ENCODE measurements at regions not wholly inside any gene's neighbourhood (a gene's known extent, or its start where the extent isn't known, plus 50 kb on each side); places are given as distances from the start of the nearest gene placed in this dataset.

DNA sequence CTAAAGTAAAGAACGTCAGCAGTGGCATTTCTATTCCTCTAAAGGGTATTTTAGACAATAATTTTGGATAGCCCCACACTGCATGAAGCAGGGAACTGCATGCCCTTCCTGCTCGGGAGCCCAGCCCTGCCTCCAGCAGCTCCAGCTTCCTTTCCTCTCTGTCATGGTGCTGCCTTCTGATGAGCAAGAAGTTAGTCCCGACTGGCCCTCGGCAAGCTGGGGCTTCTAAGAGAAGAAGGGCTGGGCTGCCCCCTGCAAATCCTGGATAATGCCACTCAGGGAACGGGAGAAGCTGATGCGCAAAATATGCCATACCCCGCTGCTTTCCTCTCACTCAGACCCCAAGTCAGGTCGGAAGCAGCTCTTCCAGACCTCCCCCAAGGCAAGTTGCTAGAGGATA, 296.4 kb downstream of the ETS1 start:
- Histone ChIP-seq H3K9me3 (no peaks in the 10 kb centered on the region), H3K4me1 (no peaks in the 10 kb centered on the region), H3K4me3 (no peak overlapping the region), H3K27ac (no peak overlapping the region), H3K4me2 (no peak overlapping the region)
- 85% methylated on average over 8 of the region's 8 CpGs for WGBS (ENCODE audit: missing lambda C conversion rate)
- FAIRE-seq (no peak), DNase-seq (ENCODE audit: low read depth in 1 of 2, low spot score in 1 of 2) (no peak), ATAC-seq (no peak)
- TF ChIP-seq, protein P1, sequence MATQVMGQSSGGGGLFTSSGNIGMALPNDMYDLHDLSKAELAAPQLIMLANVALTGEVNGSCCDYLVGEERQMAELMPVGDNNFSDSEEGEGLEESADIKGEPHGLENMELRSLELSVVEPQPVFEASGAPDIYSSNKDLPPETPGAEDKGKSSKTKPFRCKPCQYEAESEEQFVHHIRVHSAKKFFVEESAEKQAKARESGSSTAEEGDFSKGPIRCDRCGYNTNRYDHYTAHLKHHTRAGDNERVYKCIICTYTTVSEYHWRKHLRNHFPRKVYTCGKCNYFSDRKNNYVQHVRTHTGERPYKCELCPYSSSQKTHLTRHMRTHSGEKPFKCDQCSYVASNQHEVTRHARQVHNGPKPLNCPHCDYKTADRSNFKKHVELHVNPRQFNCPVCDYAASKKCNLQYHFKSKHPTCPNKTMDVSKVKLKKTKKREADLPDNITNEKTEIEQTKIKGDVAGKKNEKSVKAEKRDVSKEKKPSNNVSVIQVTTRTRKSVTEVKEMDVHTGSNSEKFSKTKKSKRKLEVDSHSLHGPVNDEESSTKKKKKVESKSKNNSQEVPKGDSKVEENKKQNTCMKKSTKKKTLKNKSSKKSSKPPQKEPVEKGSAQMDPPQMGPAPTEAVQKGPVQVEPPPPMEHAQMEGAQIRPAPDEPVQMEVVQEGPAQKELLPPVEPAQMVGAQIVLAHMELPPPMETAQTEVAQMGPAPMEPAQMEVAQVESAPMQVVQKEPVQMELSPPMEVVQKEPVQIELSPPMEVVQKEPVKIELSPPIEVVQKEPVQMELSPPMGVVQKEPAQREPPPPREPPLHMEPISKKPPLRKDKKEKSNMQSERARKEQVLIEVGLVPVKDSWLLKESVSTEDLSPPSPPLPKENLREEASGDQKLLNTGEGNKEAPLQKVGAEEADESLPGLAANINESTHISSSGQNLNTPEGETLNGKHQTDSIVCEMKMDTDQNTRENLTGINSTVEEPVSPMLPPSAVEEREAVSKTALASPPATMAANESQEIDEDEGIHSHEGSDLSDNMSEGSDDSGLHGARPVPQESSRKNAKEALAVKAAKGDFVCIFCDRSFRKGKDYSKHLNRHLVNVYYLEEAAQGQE (IDR thresholded peaks at IDR 0.05): no peak
- TF ChIP-seq JUNB (IDR thresholded peaks at IDR 0.05) (no peak), CHD4 (IDR thresholded peaks at IDR 0.05; ENCODE audit: borderline replicate concordance) (no peak), MAZ (IDR thresholded peaks at IDR 0.05; ENCODE audit: borderline replicate concordance, low read depth, low read length) (no peak), MYC (IDR thresholded peaks at IDR 0.05; ENCODE audit: borderline replicate concordance, low read length) (no peak), EP300 (IDR thresholded peaks at IDR 0.05) (no peak), CEBPB (IDR thresholded peaks at IDR 0.05) (no peak), HOXB5 (CRISPR knock-in tag; IDR thresholded peaks at IDR 0.05) (no peak)
- TF ChIP-seq, protein P2, sequence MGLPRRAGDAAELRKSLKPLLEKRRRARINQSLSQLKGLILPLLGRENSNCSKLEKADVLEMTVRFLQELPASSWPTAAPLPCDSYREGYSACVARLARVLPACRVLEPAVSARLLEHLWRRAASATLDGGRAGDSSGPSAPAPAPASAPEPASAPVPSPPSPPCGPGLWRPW (IDR thresholded peaks at IDR 0.05): no peak
- TF ChIP-seq, protein P3, sequence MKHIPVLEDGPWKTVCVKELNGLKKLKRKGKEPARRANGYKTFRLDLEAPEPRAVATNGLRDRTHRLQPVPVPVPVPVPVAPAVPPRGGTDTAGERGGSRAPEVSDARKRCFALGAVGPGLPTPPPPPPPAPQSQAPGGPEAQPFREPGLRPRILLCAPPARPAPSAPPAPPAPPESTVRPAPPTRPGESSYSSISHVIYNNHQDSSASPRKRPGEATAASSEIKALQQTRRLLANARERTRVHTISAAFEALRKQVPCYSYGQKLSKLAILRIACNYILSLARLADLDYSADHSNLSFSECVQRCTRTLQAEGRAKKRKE (CRISPR knock-in tag; IDR thresholded peaks at IDR 0.05; ENCODE audit: low read depth): no peak
- TF ChIP-seq, protein P4, sequence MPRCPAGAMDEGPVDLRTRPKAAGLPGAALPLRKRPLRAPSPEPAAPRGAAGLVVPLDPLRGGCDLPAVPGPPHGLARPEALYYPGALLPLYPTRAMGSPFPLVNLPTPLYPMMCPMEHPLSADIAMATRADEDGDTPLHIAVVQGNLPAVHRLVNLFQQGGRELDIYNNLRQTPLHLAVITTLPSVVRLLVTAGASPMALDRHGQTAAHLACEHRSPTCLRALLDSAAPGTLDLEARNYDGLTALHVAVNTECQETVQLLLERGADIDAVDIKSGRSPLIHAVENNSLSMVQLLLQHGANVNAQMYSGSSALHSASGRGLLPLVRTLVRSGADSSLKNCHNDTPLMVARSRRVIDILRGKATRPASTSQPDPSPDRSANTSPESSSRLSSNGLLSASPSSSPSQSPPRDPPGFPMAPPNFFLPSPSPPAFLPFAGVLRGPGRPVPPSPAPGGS (IDR thresholded peaks at IDR 0.05): no peak
- TF ChIP-seq, protein P5, sequence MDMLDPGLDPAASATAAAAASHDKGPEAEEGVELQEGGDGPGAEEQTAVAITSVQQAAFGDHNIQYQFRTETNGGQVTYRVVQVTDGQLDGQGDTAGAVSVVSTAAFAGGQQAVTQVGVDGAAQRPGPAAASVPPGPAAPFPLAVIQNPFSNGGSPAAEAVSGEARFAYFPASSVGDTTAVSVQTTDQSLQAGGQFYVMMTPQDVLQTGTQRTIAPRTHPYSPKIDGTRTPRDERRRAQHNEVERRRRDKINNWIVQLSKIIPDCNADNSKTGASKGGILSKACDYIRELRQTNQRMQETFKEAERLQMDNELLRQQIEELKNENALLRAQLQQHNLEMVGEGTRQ (IDR thresholded peaks at IDR 0.05): no peak
- POLR2A ChIA-PET: no interaction called here
- CTCF ChIA-PET: interaction anchor here (0.6 to 4.4 kb wide), 26 partner anchors 9 to 540 kb away, joined by 3 to 58 read pairs (median 4); no protein-coding TSS in a partner anchor

DNA sequence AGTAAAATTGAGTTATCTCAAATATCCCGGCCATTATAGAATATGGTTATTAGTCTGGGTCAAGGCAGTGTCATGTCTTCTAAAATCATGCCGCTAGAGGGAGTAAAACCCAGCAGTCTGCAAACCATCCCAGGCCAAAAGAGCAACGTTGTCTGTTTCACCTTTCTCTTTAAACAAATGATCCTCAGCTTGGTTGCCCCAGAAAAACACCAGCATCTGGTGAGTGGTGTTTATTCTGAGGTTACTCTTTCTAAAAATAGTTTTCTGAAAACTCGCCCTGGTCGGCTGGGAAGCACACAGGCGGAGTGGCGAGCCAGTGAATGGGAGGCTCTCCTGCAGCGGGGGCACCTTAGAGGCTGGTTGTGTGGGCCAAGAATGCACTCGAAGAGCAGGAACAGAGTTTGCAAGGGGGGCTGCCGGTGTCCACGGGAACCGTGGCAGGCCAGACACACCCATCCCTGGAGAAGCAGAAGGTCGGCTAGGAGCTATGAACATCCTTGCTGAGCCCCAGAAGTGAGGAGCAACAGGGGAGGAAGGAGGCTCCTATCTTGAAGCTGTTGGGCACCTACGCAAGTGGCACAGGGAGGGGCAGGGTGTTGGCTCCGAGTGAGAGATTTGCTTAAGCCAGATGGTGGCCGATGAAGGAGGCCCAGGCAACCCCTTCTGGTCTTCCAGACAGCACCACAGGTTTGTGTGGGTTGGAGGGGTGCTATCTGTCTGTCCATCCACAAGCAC, 297.1 kb downstream of the ETS1 start:
- Histone ChIP-seq H3K9me3 (no peaks in the 10 kb centered on the region), H3K4me3 (no peak overlapping the region), H3K4me1 (no peaks in the 10 kb centered on the region), H3K4me2 (no peak overlapping the region), H3K27ac (peak overlapping the region; percentile 24 to 50; a peak in 3 of 6 replicates)
- TF ChIP-seq SMC3 (IDR thresholded peaks at IDR 0.05) (peak; percentile 86), HEYL (CRISPR knock-in tag; IDR thresholded peaks at IDR 0.05) (no peak), RAD21 (conservative IDR thresholded peaks at IDR 0.05 in 1 of 2, IDR thresholded peaks at IDR 0.05 in 1 of 2) (peak; percentile 87)
- TF ChIP-seq, protein P6, sequence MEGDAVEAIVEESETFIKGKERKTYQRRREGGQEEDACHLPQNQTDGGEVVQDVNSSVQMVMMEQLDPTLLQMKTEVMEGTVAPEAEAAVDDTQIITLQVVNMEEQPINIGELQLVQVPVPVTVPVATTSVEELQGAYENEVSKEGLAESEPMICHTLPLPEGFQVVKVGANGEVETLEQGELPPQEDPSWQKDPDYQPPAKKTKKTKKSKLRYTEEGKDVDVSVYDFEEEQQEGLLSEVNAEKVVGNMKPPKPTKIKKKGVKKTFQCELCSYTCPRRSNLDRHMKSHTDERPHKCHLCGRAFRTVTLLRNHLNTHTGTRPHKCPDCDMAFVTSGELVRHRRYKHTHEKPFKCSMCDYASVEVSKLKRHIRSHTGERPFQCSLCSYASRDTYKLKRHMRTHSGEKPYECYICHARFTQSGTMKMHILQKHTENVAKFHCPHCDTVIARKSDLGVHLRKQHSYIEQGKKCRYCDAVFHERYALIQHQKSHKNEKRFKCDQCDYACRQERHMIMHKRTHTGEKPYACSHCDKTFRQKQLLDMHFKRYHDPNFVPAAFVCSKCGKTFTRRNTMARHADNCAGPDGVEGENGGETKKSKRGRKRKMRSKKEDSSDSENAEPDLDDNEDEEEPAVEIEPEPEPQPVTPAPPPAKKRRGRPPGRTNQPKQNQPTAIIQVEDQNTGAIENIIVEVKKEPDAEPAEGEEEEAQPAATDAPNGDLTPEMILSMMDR (IDR thresholded peaks at IDR 0.05): peak; percentile 77
- ATAC-seq (peak; percentile 95 to 97), DNase-seq (ENCODE audit: low read depth in 1 of 2, low spot score in 1 of 2) (peak; percentile 55 to 59), FAIRE-seq (no peak)
- ChIA-PET POLR2A (no interaction called here), CTCF (interaction anchor here (0.6 to 4.4 kb wide), 30 partner anchors 8 to 541 kb away, joined by 3 to 58 read pairs (median 4); no protein-coding TSS in a partner anchor)
- WGBS (ENCODE audit: missing lambda C conversion rate): 35% methylated on average over 14 of the region's 16 CpGs
